Activated T-helper 1 cell treated with anti-CD3 and anti-CD28 coated beads, Interleukin-12 subunit alpha, Interleukin-12 subunit beta, Interleukin-2, Interleukin-4 antibody, amounts not matched to agents 30 ng/mL and 10 ng/mL and 1 ng/mL, durations not matched to agents 14 hours and 24 hours and 36 hours (primary cell): ENCODE measurements at regions not wholly inside any gene's neighbourhood (a gene's known extent, or its start where the extent isn't known, plus 50 kb on each side); places are given as distances from the start of the nearest gene placed in this dataset.

Experiments used
- DNase-seq: peaks from one replicate; pipeline ENCODE4 v3.0.0; 2021; ENCODE audit warnings: low spot score
- H3K27ac Mint-ChIP-seq: one replicate; pipeline ENCODE4 v1.8.0; 2021; ENCODE audit warnings: mild to moderate bottlenecking, mixed read lengths
- H3K27me3 Mint-ChIP-seq: one replicate; pipeline ENCODE4 v1.8.0; 2022; ENCODE audit warnings: mild to moderate bottlenecking, moderate library complexity, mixed read lengths; ENCODE audit not compliant: insufficient read depth
- H3K36me3 Mint-ChIP-seq: one replicate; pipeline ENCODE4 v1.8.0; 2021; ENCODE audit warnings: low read depth, mixed read lengths
- H3K4me1 Mint-ChIP-seq: one replicate; pipeline ENCODE4 v1.8.0; 2021; ENCODE audit warnings: low read depth, mixed read lengths
- H3K4me3 Mint-ChIP-seq: one replicate; pipeline ENCODE4 v1.8.0; 2021; ENCODE audit warnings: mild to moderate bottlenecking, moderate library complexity, mixed read lengths
- H3K9me3 Mint-ChIP-seq: one replicate; pipeline ENCODE4 v1.8.0; 2021; ENCODE audit warnings: mixed read lengths
- intact Hi-C: fragments of 100-400 bp; cut with micrococcal nuclease; formaldehyde crosslinking; loops from one replicate; pipeline ENCODE4 v1.15.1; 2024

GRCh38 chr1:58870298-58870676, 86.4 kb upstream of the JUN start:
- intact Hi-C loops: no loop called here
- peaks cover 9% of the 10 kb centered on the region for H3K36me3 Mint-ChIP-seq
- H3K4me1 Mint-ChIP-seq: no peaks in the 10 kb centered on the region
- DNase-seq: no peak
- peaks cover 2% of the 10 kb centered on the region for H3K27me3 Mint-ChIP-seq
- no peak overlapping the region for H3K4me3 Mint-ChIP-seq
- H3K9me3 Mint-ChIP-seq: no peaks in the 10 kb centered on the region
- no peak overlapping the region for H3K27ac Mint-ChIP-seq

- H3K36me3 Mint-ChIP-seq: peaks cover 13% of the 10 kb centered on the region
- H3K27ac Mint-ChIP-seq: no peak overlapping the region
- H3K9me3 Mint-ChIP-seq: no peaks in the 10 kb centered on the region
- H3K4me1 Mint-ChIP-seq: peaks cover 6% of the 10 kb centered on the region
- no peak for DNase-seq
- H3K27me3 Mint-ChIP-seq: peaks cover 2% of the 10 kb centered on the region
- intact Hi-C loops: no loop called here
- no peak overlapping the region for H3K4me3 Mint-ChIP-seq
Measured at GRCh38 chr1:58874342-58874741, 90.5 kb upstream of the JUN start.

GRCh38 chr1:58874757-58875755, 91.2 kb upstream of the JUN start:
- no peak overlapping the region for H3K4me3 Mint-ChIP-seq
- intact Hi-C loops: no loop called here
- no peak for DNase-seq
- H3K27me3 Mint-ChIP-seq: peaks cover 2% of the 10 kb centered on the region
- peaks cover 10% of the 10 kb centered on the region for H3K4me1 Mint-ChIP-seq
- peaks cover under 1% of the 10 kb centered on the region for H3K9me3 Mint-ChIP-seq
- peaks cover 13% of the 10 kb centered on the region for H3K36me3 Mint-ChIP-seq
- no peak overlapping the region for H3K27ac Mint-ChIP-seq

GRCh38 chr1:58879464-58879863, 95.6 kb upstream of the JUN start:
- H3K27me3 Mint-ChIP-seq: peaks cover 5% of the 10 kb centered on the region
- H3K4me3 Mint-ChIP-seq: no peak overlapping the region
- H3K4me1 Mint-ChIP-seq: peaks cover 30% of the 10 kb centered on the region
- H3K36me3 Mint-ChIP-seq: peaks cover 12% of the 10 kb centered on the region
- peaks cover 14% of the 10 kb centered on the region for H3K9me3 Mint-ChIP-seq
- H3K27ac Mint-ChIP-seq: no peak overlapping the region
- DNase-seq: no peak
- intact Hi-C loops: no loop called here

GRCh38 chr1:58880592-58880991, 96.7 kb upstream of the JUN start:
- Mint-ChIP-seq H3K4me1 (peaks cover 42% of the 10 kb centered on the region), H3K27me3 (peaks cover 5% of the 10 kb centered on the region), H3K27ac (no peak overlapping the region), H3K9me3 (peaks cover 14% of the 10 kb centered on the region), H3K4me3 (no peak overlapping the region), H3K36me3 (peaks cover 12% of the 10 kb centered on the region)
- intact Hi-C loops: no loop called here
- no peak for DNase-seq

- intact Hi-C loops: no loop called here
- peaks cover 5% of the 10 kb centered on the region for H3K27me3 Mint-ChIP-seq
- H3K9me3 Mint-ChIP-seq: peaks cover 14% of the 10 kb centered on the region
- H3K27ac Mint-ChIP-seq: no peak overlapping the region
- H3K36me3 Mint-ChIP-seq: peaks cover 12% of the 10 kb centered on the region
- peaks cover 51% of the 10 kb centered on the region for H3K4me1 Mint-ChIP-seq
- no peak overlapping the region for H3K4me3 Mint-ChIP-seq
- DNase-seq: no peak
Measured at GRCh38 chr1:58881471-58881994, 97.7 kb upstream of the JUN start.

GRCh38 chr1:58882322-58882948, 98.6 kb upstream of the JUN start:
- peaks cover 60% of the 10 kb centered on the region for H3K4me1 Mint-ChIP-seq
- peaks cover 14% of the 10 kb centered on the region for H3K9me3 Mint-ChIP-seq
- peaks cover 5% of the 10 kb centered on the region for H3K27me3 Mint-ChIP-seq
- intact Hi-C loops: no loop called here
- no peak overlapping the region for H3K27ac Mint-ChIP-seq
- no peak for DNase-seq
- no peak overlapping the region for H3K4me3 Mint-ChIP-seq
- peaks cover 12% of the 10 kb centered on the region for H3K36me3 Mint-ChIP-seq

GRCh38 chr1:58883037-58883887, 99.4 kb upstream of the JUN start:
- peaks cover 9% of the 10 kb centered on the region for H3K36me3 Mint-ChIP-seq
- no peak for DNase-seq

GRCh38 chr1:58883888-58884482, 100.1 kb upstream of the JUN start:
- intact Hi-C loops: no loop called here
- Mint-ChIP-seq H3K27ac (no peak overlapping the region), H3K36me3 (peaks cover 9% of the 10 kb centered on the region)

More at GRCh38 chr1:58883037-58883887, 99.4 kb upstream of the JUN start:
- H3K4me1 Mint-ChIP-seq: peaks cover 65% of the 10 kb centered on the region
- peak overlapping the region; percentile 21 for H3K27ac Mint-ChIP-seq
- intact Hi-C loops: no loop called here
- H3K27me3 Mint-ChIP-seq: peaks cover 5% of the 10 kb centered on the region
- peak overlapping the region; percentile 58 for H3K4me3 Mint-ChIP-seq
- peaks cover 14% of the 10 kb centered on the region for H3K9me3 Mint-ChIP-seq

GRCh38 chr1:58884706-58885661, 101.1 kb upstream of the JUN start:
- Mint-ChIP-seq H3K27ac (peak overlapping the region; percentile 78), H3K9me3 (peaks cover 14% of the 10 kb centered on the region), H3K36me3 (peaks cover 9% of the 10 kb centered on the region), H3K27me3 (peaks cover 5% of the 10 kb centered on the region), H3K4me1 (peaks cover 70% of the 10 kb centered on the region), H3K4me3 (peak overlapping the region; percentile 65)
- peak; percentile 3 for DNase-seq
- intact Hi-C loops: loop anchor here (5.0 kb wide), 3 partner anchors 33 to 122 kb away; partner anchors contain the start of gene JUN

More at GRCh38 chr1:58883888-58884482, 100.1 kb upstream of the JUN start:
- H3K4me3 Mint-ChIP-seq: no peak overlapping the region
- no peak for DNase-seq
- peaks cover 67% of the 10 kb centered on the region for H3K4me1 Mint-ChIP-seq
- H3K27me3 Mint-ChIP-seq: peaks cover 5% of the 10 kb centered on the region
- peaks cover 14% of the 10 kb centered on the region for H3K9me3 Mint-ChIP-seq

GRCh38 chr1:58885998-58886397, 102.2 kb upstream of the JUN start:
- Mint-ChIP-seq H3K27me3 (peaks cover 5% of the 10 kb centered on the region), H3K27ac (peak overlapping the region; percentile 78), H3K36me3 (peaks cover 10% of the 10 kb centered on the region), H3K4me3 (peak overlapping the region; percentile 65), H3K4me1 (peaks cover 73% of the 10 kb centered on the region), H3K9me3 (peaks cover 8% of the 10 kb centered on the region)
- intact Hi-C loops: loop anchor here (1.0 to 5.0 kb wide), 5 partner anchors 17 to 121 kb away; partner anchors contain the start of gene JUN
- peak; percentile 26 for DNase-seq
